ENCODE measurements at regions not wholly inside any gene's neighbourhood (a gene's known extent, or its start where the extent isn't known, plus 50 kb on each side); places are given as distances from the start of the nearest gene placed in this dataset.

GRCh38 chr11:121838571-121838970, 277.4 kb downstream of the BLID start:
- intact Hi-C loops (cut with DNase I, micrococcal nuclease): no loop called here
- Histone ChIP-seq H3K4me3 (no peak overlapping the region), H3K36me3 (ENCODE audit: low read depth) (no peaks in the 10 kb centered on the region), H3K9me3 (peaks cover 7% of the 10 kb centered on the region), H3K4me1 (ENCODE audit: low read depth) (no peaks in the 10 kb centered on the region)
- no peak for TF ChIP-seq CTCF (IDR thresholded peaks at IDR 0.05)
- DNase-seq (no peak), ATAC-seq (no peak)

- no peak for TF ChIP-seq CTCF (IDR thresholded peaks at IDR 0.05)
- DNase-seq: no peak
- intact Hi-C loops (cut with DNase I, micrococcal nuclease): no loop called here
- H3K36me3 ChIP-seq (ENCODE audit: low read depth): no peaks in the 10 kb centered on the region
- ATAC-seq: no peak
- H3K4me3 ChIP-seq: no peak overlapping the region
- H3K9me3 ChIP-seq: peaks cover 19% of the 10 kb centered on the region
- H3K4me1 ChIP-seq (ENCODE audit: low read depth): no peaks in the 10 kb centered on the region
These were observed 282.0 kb downstream of the BLID start for GRCh38 chr11:121833970-121834369.

GRCh38 chr11:121829159-121829643, 286.8 kb downstream of the BLID start:
- DNase-seq (no peak), ATAC-seq (peak; percentile 55)
- H3K9me3 ChIP-seq: peaks cover 17% of the 10 kb centered on the region
- intact Hi-C loops (cut with DNase I, micrococcal nuclease): no loop called here
- no peaks in the 10 kb centered on the region for H3K4me1 ChIP-seq (ENCODE audit: low read depth)
- no peak overlapping the region for H3K4me3 ChIP-seq
- H3K36me3 ChIP-seq (ENCODE audit: low read depth): no peaks in the 10 kb centered on the region
- TF ChIP-seq CTCF (IDR thresholded peaks at IDR 0.05): no peak

GRCh38 chr11:121814962-121815361, 301.1 kb downstream of the BLID start:
- ATAC-seq: no peak
- H3K36me3 ChIP-seq (ENCODE audit: low read depth): no peaks in the 10 kb centered on the region
- H3K4me3 ChIP-seq: no peak overlapping the region
- H3K4me1 ChIP-seq (ENCODE audit: low read depth): no peaks in the 10 kb centered on the region
- no peak for DNase-seq
- H3K9me3 ChIP-seq: peaks cover 17% of the 10 kb centered on the region
- TF ChIP-seq CTCF (IDR thresholded peaks at IDR 0.05): no peak
- intact Hi-C loops (cut with DNase I, micrococcal nuclease): loop anchor here in 1 of 2 donors (5.0 kb wide), 1 partner anchor 397 kb away; no protein-coding TSS in a partner anchor

GRCh38 chr11:121814296-121814695, 301.7 kb downstream of the BLID start:
- Histone ChIP-seq H3K9me3 (peaks cover 17% of the 10 kb centered on the region), H3K4me1 (ENCODE audit: low read depth) (no peaks in the 10 kb centered on the region), H3K4me3 (no peak overlapping the region), H3K36me3 (ENCODE audit: low read depth) (no peaks in the 10 kb centered on the region)
- DNase-seq (no peak), ATAC-seq (no peak)
- intact Hi-C loops (cut with DNase I, micrococcal nuclease): no loop called here
- TF ChIP-seq CTCF (IDR thresholded peaks at IDR 0.05): no peak

GRCh38 chr11:121810291-121810690, 305.7 kb downstream of the BLID start:
- ATAC-seq: peak; percentile 28
- Histone ChIP-seq H3K9me3 (peaks cover 14% of the 10 kb centered on the region), H3K36me3 (ENCODE audit: low read depth) (no peaks in the 10 kb centered on the region), H3K4me1 (ENCODE audit: low read depth) (no peaks in the 10 kb centered on the region), H3K4me3 (no peak overlapping the region)
- no peak for DNase-seq
- no peak for TF ChIP-seq CTCF (IDR thresholded peaks at IDR 0.05)
- intact Hi-C loops (cut with DNase I, micrococcal nuclease): no loop called here

Data from mucosa of descending colon (tissue), 3 donors.